ENCODE measurements at regions not wholly inside any gene's neighbourhood (a gene's known extent, or its start where the extent isn't known, plus 50 kb on each side); places are given as distances from the start of the nearest gene placed in this dataset.
"Not testable (repeated sequence)": the region's sequence is repeated elsewhere in the genome, so short reads cannot be mapped to it uniquely, and the experiment has no call there.

GRCh38 chr12:115297445-115297844 is 613.5 kb upstream of the TBX3 start:
- no peak overlapping the region for H3K27ac Mint-ChIP-seq (ENCODE audit: unreplicated experiment)
- H3K4me3 Mint-ChIP-seq (ENCODE audit: unreplicated experiment) = no peak overlapping the region
- no peaks in the 10 kb centered on the region for H3K9me3 Mint-ChIP-seq (ENCODE audit: unreplicated experiment)
- DNase-seq (ENCODE audit: extremely low spot score, unreplicated experiment) = no peak
- H3K27me3 Mint-ChIP-seq (ENCODE audit: unreplicated experiment) = peaks cover 11% of the 10 kb centered on the region
- no peak for TF ChIP-seq CTCF (IDR thresholded peaks at IDR 0.05)
- no peaks in the 10 kb centered on the region for H3K4me1 Mint-ChIP-seq (ENCODE audit: unreplicated experiment)
- no peaks in the 10 kb centered on the region for H3K36me3 Mint-ChIP-seq (ENCODE audit: unreplicated experiment)

- no peak overlapping the region for H3K27ac Mint-ChIP-seq (ENCODE audit: unreplicated experiment)
- DNase-seq (ENCODE audit: extremely low spot score, unreplicated experiment) = no peak
- no peaks in the 10 kb centered on the region for H3K9me3 Mint-ChIP-seq (ENCODE audit: unreplicated experiment)
- H3K4me1 Mint-ChIP-seq (ENCODE audit: unreplicated experiment) = no peaks in the 10 kb centered on the region
- H3K4me3 Mint-ChIP-seq (ENCODE audit: unreplicated experiment) = no peak overlapping the region
- H3K36me3 Mint-ChIP-seq (ENCODE audit: unreplicated experiment) = no peaks in the 10 kb centered on the region
- no peak for TF ChIP-seq CTCF (IDR thresholded peaks at IDR 0.05)
- peaks cover 11% of the 10 kb centered on the region for H3K27me3 Mint-ChIP-seq (ENCODE audit: unreplicated experiment)
Measured at GRCh38 chr12:115296613-115297198, 612.7 kb upstream of the TBX3 start.

GRCh38 chr12:115295886-115296285 is 611.9 kb upstream of the TBX3 start:
- TF ChIP-seq CTCF (IDR thresholded peaks at IDR 0.05) = no peak
- Mint-ChIP-seq H3K36me3 (ENCODE audit: unreplicated experiment) (no peaks in the 10 kb centered on the region), H3K27me3 (ENCODE audit: unreplicated experiment) (peaks cover 11% of the 10 kb centered on the region), H3K9me3 (ENCODE audit: unreplicated experiment) (no peaks in the 10 kb centered on the region), H3K4me1 (ENCODE audit: unreplicated experiment) (no peaks in the 10 kb centered on the region), H3K27ac (ENCODE audit: unreplicated experiment) (no peak overlapping the region), H3K4me3 (ENCODE audit: unreplicated experiment) (no peak overlapping the region)
- DNase-seq (ENCODE audit: extremely low spot score, unreplicated experiment) = no peak

GRCh38 chr12:115294453-115295133 is 610.6 kb upstream of the TBX3 start:
- TF ChIP-seq CTCF (IDR thresholded peaks at IDR 0.05) = no peak
- Mint-ChIP-seq H3K27ac (ENCODE audit: unreplicated experiment) (no peak overlapping the region), H3K36me3 (ENCODE audit: unreplicated experiment) (no peaks in the 10 kb centered on the region), H3K27me3 (ENCODE audit: unreplicated experiment) (peaks cover 7% of the 10 kb centered on the region), H3K4me1 (ENCODE audit: unreplicated experiment) (no peaks in the 10 kb centered on the region), H3K9me3 (ENCODE audit: unreplicated experiment) (no peaks in the 10 kb centered on the region), H3K4me3 (ENCODE audit: unreplicated experiment) (no peak overlapping the region)
- no peak for DNase-seq (ENCODE audit: extremely low spot score, unreplicated experiment)

GRCh38 chr12:115285429-115285828 is 601.5 kb upstream of the TBX3 start:
- H3K9me3 Mint-ChIP-seq (ENCODE audit: unreplicated experiment) = not testable (repeated sequence)

More at GRCh38 chr12:115285429-115285828, 601.5 kb upstream of the TBX3 start:
- H3K36me3 Mint-ChIP-seq (ENCODE audit: unreplicated experiment); H3K4me3 Mint-ChIP-seq (ENCODE audit: unreplicated experiment); DNase-seq (ENCODE audit: extremely low spot score, unreplicated experiment); H3K27me3 Mint-ChIP-seq (ENCODE audit: unreplicated experiment); H3K27ac Mint-ChIP-seq (ENCODE audit: unreplicated experiment); H3K4me1 Mint-ChIP-seq (ENCODE audit: unreplicated experiment): not testable (repeated sequence)
